Epithelial cell of esophagus (primary cell): ENCODE measurements at regions not wholly inside any gene's neighbourhood (a gene's known extent, or its start where the extent isn't known, plus 50 kb on each side); places are given as distances from the start of the nearest gene placed in this dataset.
"Not testable (repeated sequence)": the region's sequence is repeated elsewhere in the genome, so short reads cannot be mapped to it uniquely, and the experiment has no call there.

Source experiments
- DNase-seq: peaks from one replicate; pipeline ENCODE4 v3.0.0; 2010; ENCODE audit warnings: low read depth
- H3K4me3 ChIP-seq: 2 replicates; pipeline ENCODE4 v1.5.1; 2011; ENCODE audit warnings: mild to moderate bottlenecking, low read length, control low read depth
- CTCF ChIP-seq: IDR thresholded peaks from 2 replicates; pipeline ENCODE4 v1.5.1; 2011; ENCODE audit warnings: low read depth, mild to moderate bottlenecking, low read length, control low read depth, inconsistent platforms; ENCODE audit not compliant: insufficient read depth; ENCODE audit errors: missing control alignments

DNA sequence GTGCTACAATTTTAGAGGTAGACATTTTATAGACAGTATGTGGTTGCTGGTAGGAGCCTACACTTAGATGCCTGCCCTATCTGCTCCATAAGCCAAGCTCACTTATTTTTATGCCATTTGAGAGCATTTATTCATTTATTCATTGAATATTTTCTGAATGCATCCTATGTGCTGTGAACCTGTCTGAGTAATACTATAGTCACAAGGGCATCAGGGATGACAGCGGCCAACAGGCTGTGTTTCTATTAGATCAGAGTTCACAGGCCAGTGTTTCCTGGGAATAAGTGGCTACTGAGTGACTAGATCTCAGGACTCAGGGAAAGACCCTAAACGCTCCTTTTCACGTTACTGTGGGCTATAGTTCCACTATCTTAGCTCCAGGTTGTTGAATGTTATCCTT, 235.2 kb upstream of the MSX2 start:
- no peak for TF ChIP-seq CTCF
- no peak overlapping the region for H3K4me3 ChIP-seq
- DNase-seq, result no peak

DNA sequence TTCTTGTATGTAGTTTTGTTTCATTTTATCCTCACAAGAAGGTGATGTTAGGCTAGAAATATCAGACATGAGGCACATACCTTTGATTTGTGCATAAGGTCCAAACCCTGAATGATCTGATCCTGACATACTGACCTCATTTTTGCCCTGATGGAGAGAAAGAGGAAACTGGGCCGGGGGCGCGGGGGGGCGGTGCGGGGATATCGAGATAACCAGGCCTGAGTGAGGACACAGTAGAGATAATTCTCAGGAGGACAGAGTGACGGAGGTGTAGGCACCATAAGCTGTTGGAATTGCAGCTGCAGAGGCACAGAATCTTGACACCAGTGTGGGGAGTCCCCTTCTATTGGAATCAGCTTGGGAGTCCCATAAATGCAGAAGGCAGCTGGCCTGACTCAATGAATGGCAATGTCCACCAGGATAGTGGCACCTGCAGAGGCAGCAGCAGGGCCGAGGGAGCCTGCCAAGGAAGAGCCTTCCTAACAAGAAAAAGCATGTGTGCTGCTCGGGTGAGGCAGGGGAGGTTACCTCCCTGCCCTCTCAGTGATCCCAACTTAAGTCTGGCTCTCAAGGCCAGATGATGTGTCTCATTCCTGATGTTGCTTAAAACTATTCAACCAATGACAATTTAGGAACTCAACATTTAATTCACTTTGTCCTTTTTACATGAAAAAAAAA, 234.3 kb upstream of the MSX2 start:
- no peak overlapping the region for H3K4me3 ChIP-seq
- TF ChIP-seq CTCF, result no peak
- DNase-seq, result no peak

- DNase-seq, result no peak
- no peak overlapping the region for H3K4me3 ChIP-seq
- TF ChIP-seq CTCF, result no peak
Measured at GRCh38 chr5:174490728-174491127, 233.7 kb upstream of the MSX2 start.

DNA sequence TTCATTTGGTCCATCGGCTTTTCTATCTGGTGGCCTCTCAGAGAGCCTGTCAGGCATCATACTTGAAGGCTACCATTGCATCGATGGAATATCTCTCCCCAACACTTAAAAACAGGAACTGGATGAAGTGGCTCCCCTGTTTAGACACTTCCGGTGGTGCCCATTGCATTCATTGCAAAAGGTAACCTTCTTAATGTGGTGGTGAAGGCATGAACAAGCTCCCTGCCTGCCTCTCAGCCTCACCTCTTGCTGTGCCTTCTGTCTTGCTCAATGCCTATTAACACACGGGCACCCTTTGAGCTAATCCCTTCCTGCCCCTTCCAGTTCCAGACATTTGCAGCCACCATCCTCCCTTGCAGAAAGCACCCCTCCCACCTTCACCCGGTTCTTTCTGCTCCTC, 233.1 kb upstream of the MSX2 start:
- no peak for DNase-seq
- no peak overlapping the region for H3K4me3 ChIP-seq
- no peak for TF ChIP-seq CTCF

DNA sequence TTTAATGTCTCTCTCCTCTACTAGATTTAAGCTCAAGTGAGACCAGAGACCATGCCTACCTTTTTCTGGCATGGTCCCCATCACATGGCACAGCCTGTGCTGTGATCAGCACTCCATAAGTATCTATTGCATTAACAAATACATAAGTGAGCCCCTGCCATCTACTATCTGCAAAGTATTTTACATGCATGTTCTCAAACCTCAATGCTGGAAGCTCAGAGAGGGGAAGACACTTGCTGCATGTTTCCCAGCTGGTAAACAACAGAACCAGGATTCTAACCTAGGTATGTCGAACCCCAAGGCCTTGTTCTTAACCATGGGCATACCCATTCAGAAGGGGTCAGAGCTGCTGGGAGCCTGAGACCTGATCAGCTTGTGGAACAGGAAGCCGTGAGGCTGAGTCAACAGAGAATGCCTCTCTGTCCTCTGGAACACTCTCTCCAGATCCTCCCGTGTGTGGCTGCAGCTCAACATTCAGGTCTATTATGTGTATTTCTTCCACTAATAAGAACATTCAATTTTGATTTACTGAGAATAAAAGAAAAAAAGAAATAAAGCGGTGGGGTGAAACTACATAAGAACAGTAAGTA, 232.5 kb upstream of the MSX2 start:
- DNase-seq, result peak; percentile 30
- no peak overlapping the region for H3K4me3 ChIP-seq
- TF ChIP-seq CTCF, result no peak

DNA sequence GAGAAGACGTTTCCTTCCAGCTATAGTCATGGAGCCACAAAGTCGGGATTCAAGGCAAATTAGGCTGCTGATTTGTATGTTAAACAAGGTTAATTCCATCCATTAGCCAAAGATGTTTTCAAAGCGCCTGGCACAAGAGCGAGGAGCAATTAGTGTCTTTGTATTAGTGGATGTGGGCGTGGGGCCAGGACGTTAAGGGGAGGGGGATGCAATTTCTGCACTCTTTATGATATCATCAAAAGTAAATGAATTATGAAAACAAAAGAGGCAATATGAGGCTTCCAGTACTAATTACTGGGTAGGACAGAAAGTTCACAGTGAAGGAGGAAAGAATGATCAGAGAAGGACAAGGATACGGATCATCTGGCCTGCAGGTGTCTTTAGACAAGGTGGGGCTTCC, 230.9 kb upstream of the MSX2 start:
- no peak for TF ChIP-seq CTCF
- H3K4me3 ChIP-seq, result no peak overlapping the region
- DNase-seq, result no peak

DNA sequence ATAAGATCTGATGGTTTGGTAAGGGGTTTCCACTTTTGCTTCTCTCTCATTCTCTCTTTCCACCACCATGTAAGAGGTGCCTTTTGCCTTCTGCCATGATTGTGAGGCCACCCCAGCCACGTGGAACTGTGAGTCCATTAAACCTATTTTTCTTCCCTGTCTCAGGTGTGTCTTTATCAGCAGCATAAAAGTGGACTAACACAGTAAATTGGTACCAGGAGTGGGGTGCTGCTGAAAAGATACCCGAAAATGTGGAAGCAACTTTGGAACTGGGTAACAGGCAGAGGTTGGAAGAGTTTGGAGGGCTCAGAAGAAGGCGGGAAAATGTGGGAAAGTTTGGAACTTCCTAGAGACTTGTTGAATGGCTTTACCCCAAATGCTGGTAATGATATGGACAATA, 226.4 kb upstream of the MSX2 start:
- not testable (repeated sequence) for H3K4me3 ChIP-seq, DNase-seq

- DNase-seq, H3K4me3 ChIP-seq: not testable (repeated sequence)
Measured at GRCh38 chr5:174498575-174498974, 225.8 kb upstream of the MSX2 start.
